ENCODE measurements at regions not wholly inside any gene's neighbourhood (a gene's known extent, or its start where the extent isn't known, plus 50 kb on each side); places are given as distances from the start of the nearest gene placed in this dataset.
"Not testable (repeated sequence)": the region's sequence is repeated elsewhere in the genome, so short reads cannot be mapped to it uniquely, and the experiment has no call there.

DNA sequence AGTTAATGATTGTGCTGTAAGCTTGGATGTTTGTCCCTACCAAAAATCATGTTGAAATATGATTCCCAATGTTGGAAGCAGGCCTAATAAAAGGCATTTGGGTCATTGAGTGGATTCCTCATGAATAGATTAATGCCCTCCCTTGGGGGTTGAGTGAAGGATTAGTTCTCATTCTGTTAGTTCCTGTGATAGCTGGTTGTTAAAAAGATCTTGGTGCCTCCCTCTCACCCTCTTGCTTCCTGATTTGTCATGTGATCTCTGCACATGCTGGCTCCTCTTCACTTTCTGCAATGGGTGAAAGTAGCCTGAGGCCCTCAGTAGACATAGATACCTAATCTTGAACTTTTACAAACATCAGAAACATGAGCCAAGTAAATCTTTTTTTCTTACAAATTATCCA, 115.6 kb upstream of the HCRTR2 start:
- no peak for TF ChIP-seq CTCF (IDR thresholded peaks at IDR 0.05; ENCODE audit: low read depth, low read length)
- no peak overlapping the region for H3K4me3 ChIP-seq (ENCODE audit: low read depth, low read length)

DNA sequence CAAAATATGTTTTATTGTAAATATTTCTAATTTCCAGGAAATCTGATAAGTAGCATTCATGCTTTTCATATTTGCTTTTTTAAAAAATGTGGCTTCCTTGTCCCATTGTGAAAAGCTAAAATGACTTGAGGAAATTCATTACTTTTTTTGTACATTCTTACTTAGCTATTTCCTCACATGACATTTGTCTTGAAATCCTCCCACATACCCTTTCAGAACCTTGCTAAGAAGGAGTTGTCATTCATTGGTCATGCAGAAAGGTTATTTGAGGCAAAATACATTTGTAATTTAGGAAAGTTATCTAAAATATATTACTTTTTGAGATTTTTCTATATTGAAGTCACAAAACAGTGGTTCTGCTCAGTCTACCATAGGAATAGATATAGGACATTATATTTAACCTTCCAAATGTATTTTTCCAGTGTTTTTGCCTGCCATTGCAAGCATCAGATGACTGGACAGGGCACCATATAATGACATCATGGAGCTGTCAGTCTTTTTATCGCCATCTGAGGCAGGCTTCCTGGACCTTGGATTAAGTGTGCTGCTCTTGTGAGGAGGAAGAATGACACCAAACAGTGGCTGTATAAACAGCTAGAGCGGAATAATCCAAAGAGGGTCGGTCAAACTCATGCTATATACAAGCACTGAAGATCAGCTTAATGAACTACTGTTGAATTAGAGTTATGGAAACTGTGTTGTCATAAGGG, 109.4 kb upstream of the HCRTR2 start:
- TF ChIP-seq CTCF (IDR thresholded peaks at IDR 0.05; ENCODE audit: low read depth, low read length) = no peak
- no peak overlapping the region for H3K4me3 ChIP-seq (ENCODE audit: low read depth, low read length)

GRCh38 chr6:55069132-55069781, 105.1 kb upstream of the HCRTR2 start:
- TF ChIP-seq CTCF (IDR thresholded peaks at IDR 0.05; ENCODE audit: low read depth, low read length) = peak; percentile 44; the same call in 1 of the 2 replicates
- no peak overlapping the region for H3K4me3 ChIP-seq (ENCODE audit: low read depth, low read length)

GRCh38 chr6:55082021-55082420, 92.3 kb upstream of the HCRTR2 start:
- no peak overlapping the region for H3K4me3 ChIP-seq (ENCODE audit: low read depth, low read length)
- TF ChIP-seq CTCF (IDR thresholded peaks at IDR 0.05; ENCODE audit: low read depth, low read length) = no peak

DNA sequence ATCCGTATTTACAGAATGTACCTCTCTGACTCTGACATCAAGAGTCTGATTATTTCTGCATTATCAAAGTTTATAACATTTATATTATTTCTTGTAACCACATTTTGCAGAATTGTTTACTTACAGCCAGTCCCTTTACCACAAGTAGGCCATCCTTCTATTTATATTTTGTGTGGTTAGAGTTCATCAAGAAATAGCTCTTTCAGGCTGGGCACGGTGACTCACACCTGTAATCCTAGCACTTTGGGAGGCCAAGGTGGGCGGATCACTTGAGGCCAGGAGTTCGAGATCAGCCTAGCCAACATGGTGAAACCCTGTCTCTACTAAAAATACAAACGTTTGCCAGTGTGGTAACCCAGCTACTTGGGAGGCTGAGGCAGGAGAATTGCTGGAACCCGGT, 86.3 kb upstream of the HCRTR2 start:
- H3K4me3 ChIP-seq (ENCODE audit: low read depth, low read length) = not testable (repeated sequence)

DNA sequence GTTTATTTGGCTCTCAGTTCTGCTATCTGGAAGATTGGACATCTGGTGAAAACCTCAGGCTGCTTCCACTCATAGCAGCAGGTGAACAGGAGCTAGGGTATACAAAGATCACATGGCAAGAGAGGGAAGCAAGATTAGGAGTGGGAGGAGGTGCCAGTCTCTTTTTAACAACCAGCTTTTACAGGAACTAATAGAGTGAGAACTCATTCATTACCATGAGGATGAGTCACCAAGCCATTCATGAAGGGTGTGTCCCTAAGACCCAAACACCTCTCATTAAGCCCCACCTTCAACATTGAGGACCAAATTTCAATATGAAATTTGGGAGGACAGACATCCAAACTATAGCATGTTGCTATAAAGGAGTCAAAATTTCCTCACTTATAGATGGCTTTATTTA, 85.4 kb upstream of the HCRTR2 start:
- H3K4me3 ChIP-seq (ENCODE audit: low read depth, low read length) = no peak overlapping the region
- no peak for TF ChIP-seq CTCF (IDR thresholded peaks at IDR 0.05; ENCODE audit: low read depth, low read length)

DNA sequence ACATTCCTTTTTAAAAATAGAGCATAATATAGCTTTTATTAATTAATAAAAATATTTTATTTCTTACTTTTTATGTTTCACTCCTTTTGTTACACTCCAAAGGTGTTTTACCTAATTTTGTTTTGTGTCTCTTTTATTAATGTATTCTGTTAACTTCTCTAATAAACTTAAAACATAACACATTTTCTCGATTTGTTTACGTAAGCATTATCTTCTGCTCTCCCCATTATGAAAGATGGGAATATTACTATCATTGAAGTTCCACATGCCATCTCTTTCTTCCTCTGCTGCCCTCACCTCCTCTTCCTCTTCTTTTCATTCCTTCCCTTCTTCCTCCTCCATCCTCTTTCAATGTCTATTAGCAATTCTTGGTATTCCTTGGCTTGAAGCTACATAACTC, 85.0 kb upstream of the HCRTR2 start:
- H3K4me3 ChIP-seq (ENCODE audit: low read depth, low read length) = no peak overlapping the region
- TF ChIP-seq CTCF (IDR thresholded peaks at IDR 0.05; ENCODE audit: low read depth, low read length) = no peak
